ENCODE measurements at regions not wholly inside any gene's neighbourhood (a gene's known extent, or its start where the extent isn't known, plus 50 kb on each side); places are given as distances from the start of the nearest gene placed in this dataset.

- no peak for TF ChIP-seq CTCF (conservative IDR thresholded peaks at IDR 0.05; ENCODE audit: control insufficient read depth, insufficient read depth, low read depth, low read length)
- H3K4me3 ChIP-seq (ENCODE audit: control insufficient read depth, low read depth, low read length): no peak overlapping the region
- no peak for DNase-seq (ENCODE audit: low read depth)
Observed at GRCh38 chr15:69505956-69506556, 53.4 kb downstream of the RPLP1 start.

- H3K4me3 ChIP-seq (ENCODE audit: control insufficient read depth, low read depth, low read length): no peak overlapping the region
- DNase-seq (ENCODE audit: low read depth): no peak
- TF ChIP-seq CTCF (conservative IDR thresholded peaks at IDR 0.05; ENCODE audit: control insufficient read depth, insufficient read depth, low read depth, low read length): no peak
Observed at GRCh38 chr15:69508659-69509058, 56.0 kb downstream of the RPLP1 start.

- TF ChIP-seq CTCF (conservative IDR thresholded peaks at IDR 0.05; ENCODE audit: control insufficient read depth, insufficient read depth, low read depth, low read length): no peak
- no peak for DNase-seq (ENCODE audit: low read depth)
- H3K4me3 ChIP-seq (ENCODE audit: control insufficient read depth, low read depth, low read length): no peak overlapping the region
Observed at GRCh38 chr15:69509131-69509530, 56.5 kb downstream of the RPLP1 start.

- DNase-seq (ENCODE audit: low read depth): no peak
- H3K4me3 ChIP-seq (ENCODE audit: control insufficient read depth, low read depth, low read length): no peak overlapping the region
- no peak for TF ChIP-seq CTCF (conservative IDR thresholded peaks at IDR 0.05; ENCODE audit: control insufficient read depth, insufficient read depth, low read depth, low read length)
Observed at GRCh38 chr15:69510556-69510955, 57.9 kb downstream of the RPLP1 start.

GRCh38 chr15:69511015-69511414 is 58.4 kb downstream of the RPLP1 start:
- no peak overlapping the region for H3K4me3 ChIP-seq (ENCODE audit: control insufficient read depth, low read depth, low read length)
- DNase-seq (ENCODE audit: low read depth): no peak
- TF ChIP-seq CTCF (conservative IDR thresholded peaks at IDR 0.05; ENCODE audit: control insufficient read depth, insufficient read depth, low read depth, low read length): no peak

- no peak overlapping the region for H3K4me3 ChIP-seq (ENCODE audit: control insufficient read depth, low read depth, low read length)
- no peak for DNase-seq (ENCODE audit: low read depth)
- TF ChIP-seq CTCF (conservative IDR thresholded peaks at IDR 0.05; ENCODE audit: control insufficient read depth, insufficient read depth, low read depth, low read length): no peak
Observed at GRCh38 chr15:69511716-69512340, 59.2 kb downstream of the RPLP1 start.

All from fibroblast of mammary gland (primary cell).